Ascending aorta (tissue), 2 donors: ENCODE measurements at regions not wholly inside any gene's neighbourhood (a gene's known extent, or its start where the extent isn't known, plus 50 kb on each side); places are given as distances from the start of the nearest gene placed in this dataset.

ENCODE experiments used
- DNase-seq, 2 donors: peaks; one replicate each; pipeline ENCODE4 v3.0.0-alpha.2; 2019; ENCODE audit warnings: low spot score in 2 of 2
- H3K27ac ChIP-seq, 2 donors: fragments of 200-600 bp; sonication (generic); one replicate each; pipeline ENCODE4 v1.5.1; 2016 to 2017; ENCODE audit warnings: mild to moderate bottlenecking in 1 of 2
- H3K27me3 ChIP-seq: fragments of 200-600 bp; sonication (generic); one replicate; pipeline ENCODE4 v1.5.1; 2017
- H3K36me3 ChIP-seq, 2 donors: fragments of 200-600 bp; sonication (generic); one replicate each; pipeline ENCODE4 v1.5.1; 2016
- H3K4me1 ChIP-seq, 2 donors: fragments of 200-600 bp; sonication (generic); one replicate each; pipeline ENCODE4 v1.5.1; 2016 to 2017; ENCODE audit warnings: mild to moderate bottlenecking in 1 of 2
- H3K4me3 ChIP-seq, 2 donors: fragments of 200-600 bp; sonication (generic); one replicate each; pipeline ENCODE4 v1.5.1; 2016 to 2017; ENCODE audit warnings: mild to moderate bottlenecking in 1 of 2
- H3K9me3 ChIP-seq, 2 donors: fragments of 200-600 bp; sonication (generic); one replicate each; pipeline ENCODE4 v1.5.1; 2016
- CTCF ChIP-seq, 3 experiments: fragments of 200-600 bp in 2 of 3; fragments of 450-650 bp in 1 of 3; sonication (generic) in 2 of 3; IDR thresholded peaks; one replicate each; pipeline ENCODE4 v1.5.1; 2016 to 2019; ENCODE audit warnings: antibody characterized with exemption in 3 of 3, mild to moderate bottlenecking in 1 of 3, moderate library complexity in 1 of 3
- intact Hi-C: fragments of 100-400 bp; cut with DNase I; formaldehyde crosslinking; loops from one replicate; pipeline ENCODE4 v1.15.1; 2023

- H3K36me3 ChIP-seq: no peaks in the 10 kb centered on the region
- H3K4me1 ChIP-seq: no peaks in the 10 kb centered on the region
- no peak for DNase-seq
- no peak for TF ChIP-seq CTCF (IDR thresholded peaks at IDR 0.05)
- H3K27me3 ChIP-seq: no peaks in the 10 kb centered on the region
- H3K27ac ChIP-seq: no peak overlapping the region
- H3K9me3 ChIP-seq: no peaks in the 10 kb centered on the region
- intact Hi-C loops: no loop called here
- H3K4me3 ChIP-seq: no peak overlapping the region
Observed at GRCh38 chr14:75374911-75375310, 52.9 kb upstream of the JDP2 start.

DNA sequence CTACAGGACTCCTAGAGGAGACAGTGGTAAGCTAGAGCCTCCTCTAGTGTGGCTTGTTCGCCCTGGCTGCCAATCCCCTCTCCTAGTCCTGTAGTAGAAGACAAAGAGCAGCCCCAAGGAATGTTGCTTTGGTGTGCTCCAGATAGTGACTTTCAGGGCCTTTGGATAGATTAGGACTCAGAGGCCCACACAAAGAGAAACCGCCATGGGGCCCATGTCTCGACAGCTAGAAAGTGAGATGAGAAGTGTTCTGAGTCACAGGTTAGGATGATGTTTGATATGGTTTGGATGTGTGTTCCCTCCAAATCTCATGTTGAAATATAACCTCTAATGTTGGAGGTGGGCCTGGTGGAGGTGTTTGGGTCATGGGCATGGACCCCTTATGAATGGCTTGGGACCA lies 51.8 kb upstream of the JDP2 start:
- H3K9me3 ChIP-seq: no peaks in the 10 kb centered on the region
- TF ChIP-seq CTCF (IDR thresholded peaks at IDR 0.05): no peak
- H3K4me1 ChIP-seq: peaks cover 0 to 6% of the 10 kb centered on the region in 2 donors
- no peak overlapping the region for H3K27ac ChIP-seq
- no peaks in the 10 kb centered on the region for H3K27me3 ChIP-seq
- intact Hi-C loops: no loop called here
- no peak overlapping the region for H3K4me3 ChIP-seq
- H3K36me3 ChIP-seq: no peaks in the 10 kb centered on the region
- DNase-seq: no peak
